H7 (cell line): ENCODE measurements at regions not wholly inside any gene's neighbourhood (a gene's known extent, or its start where the extent isn't known, plus 50 kb on each side); places are given as distances from the start of the nearest gene placed in this dataset.
A peak's percentile ranks its signal among the peaks of the same experiment; 100 is the strongest.
"Not testable (repeated sequence)": the region's sequence is repeated elsewhere in the genome, so short reads cannot be mapped to it uniquely, and the experiment has no call there.

Source experiments
- DNase-seq: peaks from one replicate; pipeline ENCODE4 v3.0.0; 2012
- H3K27me3 ChIP-seq: 2 replicates; pipeline ENCODE4 v1.6.0; 2011; ENCODE audit warnings: mild to moderate bottlenecking, low read length; ENCODE audit not compliant: control insufficient read depth, insufficient read depth
- H3K36me3 ChIP-seq: replicated peaks from 2 replicates; pipeline ENCODE4 v1.5.1; 2011; ENCODE audit warnings: low read length; ENCODE audit not compliant: control insufficient read depth, insufficient read depth
- H3K4me3 ChIP-seq: 2 replicates; pipeline ENCODE4 v1.5.1; 2011; ENCODE audit warnings: low read depth, mild to moderate bottlenecking, control low read depth, low read length, moderate library complexity; ENCODE audit not compliant: insufficient read depth

DNA sequence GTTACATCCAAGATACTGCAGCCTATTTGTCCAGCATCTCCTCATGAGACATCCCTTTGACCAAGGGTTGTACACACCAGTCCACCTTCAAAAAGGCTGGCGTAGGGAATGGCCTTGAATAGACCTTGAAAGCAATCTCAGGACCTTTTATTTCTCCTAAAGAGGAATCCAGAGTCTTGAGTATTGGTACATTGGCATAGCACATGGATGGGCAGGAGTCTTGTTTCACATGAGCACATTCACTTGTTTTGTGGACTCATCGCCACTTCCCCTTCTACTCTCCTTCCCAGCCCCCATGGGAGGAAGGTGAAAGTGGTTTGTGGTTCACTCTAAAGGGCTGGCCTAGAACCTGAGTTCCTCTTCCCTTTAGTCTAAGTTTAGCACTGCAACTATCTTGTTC lies 229.8 kb upstream of the TEKT4 start:
- H3K4me3 ChIP-seq, H3K36me3 ChIP-seq, DNase-seq, H3K27me3 ChIP-seq: not testable (repeated sequence)

DNA sequence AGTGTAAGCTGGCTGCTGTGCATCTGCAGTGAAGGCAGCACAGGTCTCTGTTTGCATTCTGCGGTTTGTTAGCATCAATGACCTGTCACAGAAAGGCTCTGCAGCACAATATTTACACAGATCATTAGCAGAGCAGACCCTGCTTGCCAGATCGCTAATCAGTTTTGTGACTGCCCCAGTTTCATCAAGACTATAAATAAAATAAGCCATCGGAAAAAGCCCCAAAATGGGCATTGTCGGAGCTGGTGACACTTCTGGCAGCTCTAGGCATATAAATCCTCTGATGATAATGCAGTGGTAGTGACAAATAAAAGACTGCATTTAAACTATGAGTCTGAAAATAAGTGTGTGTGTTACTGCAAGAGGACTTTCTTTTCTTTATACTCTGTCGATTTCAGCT lies 219.1 kb upstream of the TEKT4 start:
- H3K36me3 ChIP-seq, DNase-seq, H3K4me3 ChIP-seq, H3K27me3 ChIP-seq: not testable (repeated sequence)

DNA sequence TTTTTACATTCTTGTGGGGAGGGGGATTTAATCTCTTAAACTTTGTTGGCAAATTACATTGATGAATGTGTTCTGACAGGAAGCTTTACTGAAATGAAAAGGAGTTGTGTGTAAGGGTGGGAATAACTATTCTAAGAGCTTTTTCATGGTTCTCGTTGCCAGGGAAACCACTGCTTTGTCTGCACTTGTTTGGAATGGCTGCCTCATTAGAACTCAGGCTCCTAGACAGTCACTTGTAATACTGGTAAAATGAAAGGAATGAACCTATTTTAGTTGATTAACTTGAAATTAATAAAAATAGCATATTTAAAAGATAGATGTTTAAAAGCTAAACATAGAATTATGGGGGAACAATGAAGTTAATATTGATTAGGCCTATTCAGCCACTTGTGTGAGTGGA lies 201.4 kb upstream of the TEKT4 start:
- DNase-seq, H3K36me3 ChIP-seq, H3K4me3 ChIP-seq, H3K27me3 ChIP-seq: not testable (repeated sequence)

DNA sequence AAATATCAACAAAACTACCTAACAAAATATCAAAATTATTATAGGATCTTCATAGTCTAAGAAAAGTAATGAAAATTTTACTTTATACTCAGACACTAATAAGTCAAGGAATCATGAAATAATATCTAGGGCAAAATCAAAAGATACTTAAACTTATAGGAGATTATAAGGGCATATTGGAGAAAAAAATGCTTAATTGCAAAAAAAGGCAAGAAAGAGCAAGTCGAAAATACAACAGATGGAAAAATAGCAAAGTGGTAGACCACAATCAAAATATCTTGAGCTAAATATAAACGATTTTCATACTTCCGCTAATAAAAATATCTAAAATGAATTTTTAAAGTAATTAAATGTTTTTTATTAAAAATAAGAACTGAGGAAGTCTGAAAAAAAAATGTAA lies 177.0 kb upstream of the TEKT4 start:
- H3K4me3 ChIP-seq, DNase-seq, H3K36me3 ChIP-seq, H3K27me3 ChIP-seq: not testable (repeated sequence)

DNA sequence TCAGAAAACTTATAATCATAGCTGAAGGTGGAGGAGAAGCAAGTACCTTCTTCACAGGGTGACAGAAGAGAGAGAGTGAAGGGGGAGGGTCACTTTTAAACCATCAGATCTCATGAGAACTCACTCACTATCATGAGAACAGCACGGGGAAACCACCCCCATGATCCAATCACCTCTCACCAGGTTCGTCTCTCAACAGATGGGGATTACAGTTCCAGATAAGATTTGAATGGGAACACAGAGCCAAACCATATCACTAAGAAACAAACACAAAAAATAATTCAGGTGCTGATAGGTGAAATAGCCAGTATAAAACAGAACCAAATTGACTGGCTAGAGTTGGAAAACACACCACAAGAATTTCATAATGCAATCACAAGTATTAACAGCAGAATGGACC lies 162.2 kb upstream of the TEKT4 start:
- H3K27me3 ChIP-seq, DNase-seq, H3K4me3 ChIP-seq, H3K36me3 ChIP-seq: not testable (repeated sequence)

DNA sequence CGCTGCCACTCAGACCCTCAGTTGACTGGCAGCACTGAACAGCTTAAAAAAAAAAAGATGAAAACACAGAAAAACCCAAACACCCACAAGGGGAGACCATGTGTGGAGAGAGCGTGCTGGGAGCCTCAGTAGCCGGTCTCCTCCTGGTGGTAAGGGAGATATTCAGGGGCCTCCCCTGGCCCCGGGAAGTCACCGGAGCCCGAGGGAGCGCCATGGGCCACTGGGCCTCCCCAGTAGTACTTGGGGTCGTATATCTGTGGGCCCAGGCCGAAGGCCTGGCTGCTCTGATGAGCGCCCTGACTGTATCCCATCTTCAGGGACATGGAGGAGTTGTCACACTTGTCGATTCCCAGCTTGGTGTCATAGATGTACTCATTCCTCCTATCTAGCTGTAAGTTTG lies 145.7 kb upstream of the TEKT4 start:
- no peaks in the 10 kb centered on the region for H3K27me3 ChIP-seq
- peak; percentile 3 for DNase-seq
- H3K36me3 ChIP-seq, result no peaks in the 10 kb centered on the region
- no peak overlapping the region for H3K4me3 ChIP-seq

DNA sequence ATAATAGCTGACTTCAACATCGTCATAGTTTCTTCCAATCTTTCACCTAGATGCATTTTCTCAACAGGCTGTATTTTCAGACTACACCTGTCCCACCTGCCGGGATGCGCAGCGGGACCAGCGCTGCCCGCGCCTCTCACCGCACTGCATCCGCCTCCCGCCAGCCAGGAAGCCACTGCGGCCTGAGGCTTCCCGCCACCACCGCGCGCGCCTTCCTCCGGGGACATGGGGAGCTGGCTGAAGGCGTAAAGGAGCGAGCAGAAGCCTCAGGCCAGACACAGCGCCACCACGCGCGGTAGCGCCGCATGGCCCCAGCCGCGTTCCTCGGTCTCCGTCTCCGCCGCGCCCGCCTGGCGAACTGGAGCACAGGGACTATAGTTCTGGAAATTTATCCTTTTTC lies 135.7 kb upstream of the TEKT4 start:
- not testable (repeated sequence) for H3K36me3 ChIP-seq, H3K4me3 ChIP-seq, H3K27me3 ChIP-seq
- DNase-seq, result peak; percentile 36

DNA sequence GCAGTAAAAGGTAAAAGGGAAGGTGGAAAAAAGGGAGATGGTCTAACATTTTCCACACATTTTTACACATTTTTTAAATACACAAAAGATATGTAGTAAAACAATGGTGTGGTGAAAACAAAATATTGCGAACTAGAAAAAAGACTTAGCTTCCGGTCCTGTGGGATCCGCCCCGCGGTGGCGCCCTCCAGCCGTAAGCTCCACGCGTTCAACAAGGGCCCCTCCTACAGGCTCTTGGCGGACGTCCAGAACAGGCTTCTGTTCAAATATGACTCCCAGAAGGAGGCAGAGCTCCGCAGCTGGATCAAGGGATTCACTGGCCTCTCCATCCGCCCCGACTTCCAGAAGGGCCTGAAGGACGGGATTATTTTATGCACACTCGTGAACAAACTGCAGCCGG lies 134.1 kb upstream of the TEKT4 start:
- not testable (repeated sequence) for H3K4me3 ChIP-seq, H3K27me3 ChIP-seq, H3K36me3 ChIP-seq
- peak; percentile 26 for DNase-seq

DNA sequence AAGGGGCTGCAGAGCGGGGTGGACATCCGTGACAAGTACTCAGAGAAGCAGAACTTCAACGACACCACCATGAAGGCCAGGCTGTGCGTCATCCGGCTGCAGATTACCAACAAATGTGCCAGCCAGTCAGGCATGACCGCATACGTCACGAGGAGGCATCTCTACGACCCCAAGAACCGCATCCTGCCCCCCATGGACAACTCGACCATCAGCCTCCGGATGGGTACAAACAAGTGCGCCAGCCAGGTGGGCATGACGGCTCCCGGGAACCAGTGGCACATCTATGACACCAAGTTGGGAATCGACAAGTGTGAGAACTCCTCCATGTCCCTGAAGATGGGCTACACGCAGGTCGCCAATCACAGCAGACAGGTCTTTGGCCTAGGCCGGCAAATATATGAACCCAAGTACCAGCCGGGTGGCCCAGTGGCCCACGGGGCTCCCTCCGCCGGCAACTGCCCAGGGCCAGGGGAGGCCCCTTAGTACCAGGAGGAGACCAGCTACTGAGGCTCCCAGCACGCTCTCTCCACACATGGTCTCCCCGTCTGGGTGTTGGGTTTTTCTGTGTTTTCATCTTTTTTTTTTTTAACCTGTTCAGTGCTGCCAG lies 133.4 kb upstream of the TEKT4 start:
- DNase-seq, result not testable (repeated sequence)

DNA sequence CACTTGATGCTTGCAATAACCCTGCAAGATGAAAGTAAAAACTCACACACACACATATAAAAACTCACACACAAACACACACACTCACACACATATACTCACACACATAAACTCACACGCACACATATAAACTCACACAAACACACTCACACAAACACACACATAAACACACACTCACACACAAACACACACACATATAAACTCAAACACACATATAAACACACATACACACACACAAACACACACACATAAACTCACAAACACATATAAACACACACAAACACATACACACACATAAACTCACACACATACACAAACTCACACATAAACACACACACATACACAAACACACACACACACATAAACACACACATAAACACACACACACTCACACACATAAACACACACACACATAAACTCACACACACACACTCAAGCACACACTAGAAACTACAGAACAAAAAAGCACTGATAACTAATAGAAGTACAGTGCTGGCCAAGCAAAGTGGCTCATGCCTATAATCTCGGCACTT lies 117.7 kb upstream of the TEKT4 start:
- no peaks in the 10 kb centered on the region for H3K27me3 ChIP-seq
- no peaks in the 10 kb centered on the region for H3K36me3 ChIP-seq
- DNase-seq, result no peak
- no peak overlapping the region for H3K4me3 ChIP-seq

More for the DNA sequence above, 133.4 kb upstream of the TEKT4 start:
- not testable (repeated sequence) for H3K36me3 ChIP-seq, H3K4me3 ChIP-seq, H3K27me3 ChIP-seq

DNA sequence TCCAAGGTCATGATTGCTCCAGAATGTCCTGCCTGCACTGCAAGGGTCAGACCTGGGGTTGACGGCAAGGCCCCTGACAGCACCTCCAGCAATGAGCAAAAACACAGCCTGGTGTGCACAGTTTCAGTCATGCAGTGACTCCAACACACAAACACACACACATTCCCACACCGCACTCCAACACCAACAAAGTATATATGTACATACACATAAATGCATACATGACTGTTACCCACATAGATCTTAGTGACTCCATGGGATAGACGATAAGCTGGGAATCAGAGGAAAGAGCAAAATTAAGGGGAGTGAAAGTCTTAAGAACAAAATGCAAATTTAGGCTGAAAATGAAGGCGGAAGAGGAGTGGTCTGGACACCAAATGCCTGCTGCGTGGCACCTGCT lies 112.7 kb upstream of the TEKT4 start:
- no peak for DNase-seq
- H3K4me3 ChIP-seq, result no peak overlapping the region
- H3K27me3 ChIP-seq, result no peaks in the 10 kb centered on the region
- no peaks in the 10 kb centered on the region for H3K36me3 ChIP-seq

DNA sequence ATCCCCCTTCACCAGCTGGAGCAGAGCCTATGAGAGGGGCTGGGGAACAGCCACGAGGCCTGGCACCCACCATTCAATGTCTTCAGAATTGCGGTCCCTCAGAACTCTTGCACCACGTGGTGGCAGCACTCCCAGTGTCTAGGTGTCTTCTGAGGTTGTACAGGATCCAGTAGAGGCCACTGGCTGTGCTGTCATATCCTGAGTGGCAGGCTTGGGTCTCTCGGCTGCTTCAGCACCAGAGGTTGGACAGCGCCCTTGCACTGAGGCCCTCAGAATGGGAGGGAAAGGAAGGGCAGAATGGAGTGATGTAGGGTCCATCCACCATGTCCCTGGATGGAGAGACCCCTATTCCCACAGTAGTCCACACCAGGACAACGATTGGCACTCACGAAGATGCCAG lies 112.0 kb upstream of the TEKT4 start:
- no peak for DNase-seq
- Histone ChIP-seq H3K27me3 (no peaks in the 10 kb centered on the region), H3K4me3 (no peak overlapping the region), H3K36me3 (no peaks in the 10 kb centered on the region)

DNA sequence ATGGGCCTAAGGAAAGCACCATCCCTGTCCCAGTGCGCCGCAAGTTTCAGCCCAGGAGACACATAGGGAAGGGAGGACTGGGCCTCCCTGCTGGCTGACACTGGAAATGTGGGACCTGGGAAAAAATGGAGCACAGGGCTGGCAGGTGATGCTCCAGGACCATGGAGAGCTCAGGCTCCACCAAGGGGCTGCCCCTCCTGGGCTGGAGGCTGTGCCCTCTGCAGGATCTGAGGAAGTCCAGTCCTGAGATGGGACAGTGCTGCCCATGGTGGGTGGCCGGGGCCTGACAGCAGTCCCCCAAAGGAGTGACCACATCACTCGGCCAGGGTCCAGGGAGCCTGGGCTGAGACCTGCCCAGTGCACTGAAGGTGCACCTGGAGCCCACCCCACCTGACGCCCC lies 108.6 kb upstream of the TEKT4 start:
- Histone ChIP-seq H3K27me3 (no peaks in the 10 kb centered on the region), H3K4me3 (no peak overlapping the region), H3K36me3 (no peaks in the 10 kb centered on the region)
- DNase-seq, result peak; percentile 20

DNA sequence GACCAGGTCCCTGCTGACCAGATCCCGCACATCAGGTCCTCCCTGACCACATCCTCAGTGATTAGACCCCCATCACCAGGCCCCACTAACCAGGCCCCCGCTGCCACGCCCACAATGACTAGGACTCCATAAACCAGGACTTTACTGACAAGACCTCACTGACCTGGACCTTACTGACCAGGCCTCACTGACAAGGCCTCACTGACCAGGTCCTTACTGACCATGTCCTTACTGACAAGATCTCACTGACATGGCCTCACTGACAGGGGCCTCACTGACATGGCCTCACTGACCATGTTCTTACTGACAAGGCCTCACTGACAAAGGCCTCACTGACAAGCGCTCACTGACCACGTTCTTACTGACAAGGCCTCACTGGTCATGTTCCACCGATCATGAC lies 107.9 kb upstream of the TEKT4 start:
- Histone ChIP-seq H3K27me3 (no peaks in the 10 kb centered on the region), H3K36me3 (no peaks in the 10 kb centered on the region), H3K4me3 (no peak overlapping the region)
- DNase-seq, result no peak

DNA sequence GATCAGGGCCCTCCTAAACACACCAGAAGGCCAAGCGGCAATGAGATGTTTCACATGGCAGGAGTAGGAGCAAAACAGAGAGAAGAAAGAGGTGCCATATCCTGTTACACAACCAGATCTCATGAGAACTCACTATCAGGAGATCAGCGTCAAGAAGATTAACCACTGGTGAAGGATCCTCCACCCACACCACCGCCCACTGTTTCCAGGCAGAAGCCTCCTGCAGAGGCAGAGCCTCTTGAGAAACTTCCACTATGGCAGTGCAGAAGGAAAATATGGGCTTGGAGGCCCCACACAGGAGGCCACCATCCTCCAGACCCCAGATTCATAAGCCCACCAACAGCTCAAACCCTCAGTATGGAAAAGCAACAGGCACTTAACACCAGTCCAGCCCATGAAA lies 106.9 kb upstream of the TEKT4 start:
- not testable (repeated sequence) for H3K4me3 ChIP-seq, DNase-seq, H3K36me3 ChIP-seq, H3K27me3 ChIP-seq

DNA sequence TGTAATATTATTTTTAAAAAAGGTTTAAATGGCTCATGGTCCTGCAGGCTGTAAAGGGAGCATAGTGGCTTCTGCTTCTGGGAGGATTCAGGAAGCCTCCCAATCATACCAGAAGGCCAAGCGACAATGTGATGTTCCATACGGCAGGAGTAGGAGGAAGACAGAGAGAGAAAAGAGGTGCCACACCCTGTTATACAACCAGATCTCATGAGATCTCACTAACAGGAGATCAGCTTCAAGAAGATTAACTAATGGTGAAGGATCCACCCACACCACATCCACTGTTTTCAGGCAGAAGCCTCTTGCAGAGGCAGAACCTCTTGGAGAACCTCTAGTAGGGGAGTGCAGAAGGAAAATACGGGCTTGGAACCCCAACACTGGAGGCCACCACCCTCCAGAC lies 103.9 kb upstream of the TEKT4 start:
- Histone ChIP-seq H3K36me3 (no peaks in the 10 kb centered on the region), H3K27me3 (no peaks in the 10 kb centered on the region), H3K4me3 (no peak overlapping the region)
- no peak for DNase-seq
